ENCODE measurements at regions not wholly inside any gene's neighbourhood (a gene's known extent, or its start where the extent isn't known, plus 50 kb on each side); places are given as distances from the start of the nearest gene placed in this dataset.
"Not testable (repeated sequence)": the region's sequence is repeated elsewhere in the genome, so short reads cannot be mapped to it uniquely, and the experiment has no call there.

DNA sequence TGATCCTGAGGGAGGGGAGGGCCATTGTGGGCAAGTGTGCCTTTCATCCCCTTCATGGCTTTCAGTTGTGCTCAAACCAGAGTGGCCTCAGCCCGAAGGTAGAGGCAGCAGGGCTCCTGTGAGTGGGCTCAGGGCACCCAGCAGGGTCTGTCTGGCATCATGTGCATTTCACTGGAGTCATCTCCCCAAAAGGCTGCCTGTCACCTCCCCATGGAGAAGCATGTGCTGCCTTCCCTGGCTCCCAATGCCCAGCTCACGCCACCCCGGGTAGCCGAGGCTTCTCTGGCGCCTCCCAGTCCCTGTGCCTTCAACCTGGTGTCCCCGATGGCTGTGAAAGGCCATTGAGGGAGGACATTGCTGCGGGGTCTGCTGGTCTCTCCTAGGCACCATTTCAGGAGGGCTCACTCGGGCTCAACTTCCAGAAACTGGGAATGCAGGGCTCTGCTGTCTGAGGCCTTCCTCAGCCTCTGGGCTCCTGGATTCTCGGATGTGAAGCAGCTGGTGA lies 213.9 kb downstream of the BANP start:
- not testable (repeated sequence) for DNase-seq

DNA sequence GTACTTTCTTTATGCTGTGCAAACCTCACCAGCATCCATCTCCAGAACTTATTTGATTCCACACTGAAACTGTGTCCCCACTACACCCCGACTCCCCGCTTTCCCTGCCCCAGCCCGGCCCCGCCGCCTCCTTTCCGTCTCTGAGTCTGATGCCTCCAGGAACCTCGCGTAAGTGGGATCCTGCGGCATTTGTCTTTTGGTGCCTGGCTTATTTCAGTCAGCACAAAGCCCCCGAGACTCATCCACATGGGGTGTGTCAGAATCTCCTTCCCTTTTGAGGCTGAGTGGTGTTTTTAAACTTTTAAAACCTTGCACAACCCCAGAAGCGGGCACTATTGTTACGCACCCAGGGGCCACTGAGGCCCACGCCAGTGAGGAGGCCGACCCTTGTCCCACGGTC lies 214.4 kb downstream of the BANP start:
- DNase-seq, result not testable (repeated sequence)

DNA sequence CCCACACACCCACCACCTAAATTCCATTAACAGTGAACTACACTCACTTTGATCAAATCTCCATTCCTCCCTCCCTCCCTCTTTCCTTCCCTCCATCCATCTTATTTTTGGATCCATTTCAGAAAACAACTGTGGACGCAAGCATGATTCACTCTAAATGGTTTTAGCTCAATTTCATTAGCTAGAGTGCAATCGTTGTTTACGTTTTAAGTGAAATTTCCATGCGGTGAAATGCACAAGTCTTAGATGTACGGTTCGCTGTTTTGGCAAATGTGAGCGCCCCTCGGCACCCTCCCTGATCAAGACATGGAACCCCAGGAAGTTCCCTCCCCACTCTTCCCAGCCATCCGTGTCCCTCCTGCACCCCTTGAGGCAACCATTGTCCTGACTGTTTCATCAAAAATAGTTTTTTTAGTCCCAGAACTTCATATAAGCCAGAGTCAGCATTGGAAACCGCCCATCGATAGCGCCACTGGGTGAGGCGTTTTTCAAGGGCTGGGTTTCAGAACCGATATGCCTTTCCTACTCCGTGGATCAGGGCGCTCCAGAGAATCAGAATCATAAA lies 215.1 kb downstream of the BANP start:
- DNase-seq, result not testable (repeated sequence)

DNA sequence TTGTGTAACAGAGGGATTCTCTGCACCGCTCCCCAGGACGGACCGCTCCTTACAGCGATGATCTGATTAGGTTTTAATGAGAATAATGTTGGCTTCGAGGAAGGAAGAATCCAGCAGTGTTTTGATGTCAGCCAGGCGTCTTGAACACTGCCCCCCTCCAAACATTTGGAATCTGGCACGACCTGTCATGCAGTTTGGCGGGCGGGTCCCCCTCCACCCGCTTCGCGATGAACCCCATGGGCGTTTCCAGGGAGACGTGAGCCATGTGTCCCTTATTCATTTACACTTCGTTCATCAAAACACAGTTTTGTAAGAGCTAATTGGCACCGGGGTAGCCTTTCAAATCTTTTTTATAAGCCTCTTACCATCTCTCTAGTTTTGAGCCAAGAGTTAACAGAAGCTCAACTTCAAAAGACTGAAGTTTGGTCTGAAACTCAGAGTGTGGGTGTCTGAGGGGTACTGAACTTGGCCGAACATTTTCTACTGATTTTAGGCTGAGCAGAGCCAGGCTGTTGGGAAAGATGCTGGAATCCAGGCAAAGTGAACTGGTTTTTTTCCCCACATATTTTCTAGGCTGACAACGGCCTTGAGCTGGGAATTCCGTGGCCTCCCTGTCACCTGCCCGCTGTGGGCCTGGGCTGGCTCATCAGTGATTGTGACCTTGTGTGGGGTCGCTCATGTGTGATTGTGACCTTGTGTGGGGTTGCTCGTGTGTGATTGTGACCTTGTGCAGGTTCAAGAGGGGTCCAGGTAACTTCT lies 214.8 kb upstream of the ZNF469 start:
- not testable (repeated sequence) for DNase-seq

DNA sequence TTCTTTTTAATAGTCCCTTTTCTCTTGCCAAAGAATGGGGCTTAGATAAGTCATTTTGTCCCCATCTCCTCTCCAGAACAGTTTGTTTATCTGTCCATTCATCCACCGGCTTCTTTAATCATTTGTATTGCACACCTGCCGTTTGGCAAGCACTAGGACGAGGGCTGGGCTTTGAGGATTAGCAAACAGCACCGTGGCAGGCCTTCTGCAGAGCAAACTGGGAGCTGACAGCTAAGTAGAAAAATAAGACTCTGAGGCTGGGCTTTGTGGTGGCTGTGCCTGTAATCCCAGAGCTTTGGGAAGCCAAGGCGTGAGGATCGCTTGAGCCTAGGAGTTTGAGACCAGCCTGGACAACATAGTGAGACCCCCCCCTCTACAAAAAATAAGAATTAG lies 214.2 kb upstream of the ZNF469 start:
- not testable (repeated sequence) for DNase-seq

DNA sequence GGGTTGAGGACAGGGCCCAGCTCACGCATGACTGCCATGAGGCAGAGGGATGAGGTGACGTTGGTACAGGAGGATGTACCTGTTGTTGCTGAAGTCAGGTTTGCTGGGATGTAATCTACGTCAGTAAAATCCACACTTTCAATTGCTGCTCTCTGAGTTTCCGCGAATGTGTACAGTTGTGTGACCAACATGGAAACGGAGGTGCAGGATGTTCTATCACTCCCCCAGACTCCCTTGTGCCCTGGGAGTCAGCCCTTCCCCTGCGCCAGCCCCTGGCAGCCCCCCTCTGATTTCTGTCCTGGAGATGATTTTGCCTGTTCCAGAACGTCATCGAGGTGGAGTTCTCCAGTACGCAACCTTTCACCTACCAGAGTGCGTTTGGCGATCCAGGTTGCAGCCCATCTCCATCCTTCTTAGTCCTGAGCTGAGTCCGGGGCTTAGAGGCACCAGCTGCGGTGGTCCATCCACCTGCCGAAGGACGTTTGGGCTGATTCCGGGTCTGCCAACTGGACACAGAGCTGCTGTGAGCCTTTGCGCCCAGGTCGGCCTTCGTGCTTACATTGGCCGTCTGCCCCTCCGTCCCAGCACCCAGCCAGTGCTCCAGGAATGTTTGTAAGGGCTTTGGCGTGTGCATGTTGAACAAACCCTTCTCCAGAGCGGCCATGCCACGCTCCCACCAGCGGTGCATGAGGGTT lies 213.5 kb upstream of the ZNF469 start:
- not testable (repeated sequence) for DNase-seq

DNA sequence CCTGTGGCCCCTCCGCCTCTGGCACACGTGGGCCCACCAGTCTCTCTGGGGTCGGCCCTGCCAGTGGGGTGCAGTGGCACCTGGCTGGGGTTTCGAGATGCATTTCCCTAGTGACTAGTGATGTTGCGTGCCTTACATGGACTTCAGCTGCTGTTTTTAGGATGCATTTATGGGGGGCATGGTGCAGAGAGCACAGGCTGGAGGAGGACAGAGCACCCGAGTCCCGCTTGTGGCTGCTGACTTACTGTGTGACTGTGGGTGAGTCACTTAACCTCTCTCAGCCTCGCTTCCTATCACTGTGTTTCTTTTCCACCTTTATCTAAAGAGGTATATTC lies 213.0 kb upstream of the ZNF469 start:
- DNase-seq, result not testable (repeated sequence)

DNA sequence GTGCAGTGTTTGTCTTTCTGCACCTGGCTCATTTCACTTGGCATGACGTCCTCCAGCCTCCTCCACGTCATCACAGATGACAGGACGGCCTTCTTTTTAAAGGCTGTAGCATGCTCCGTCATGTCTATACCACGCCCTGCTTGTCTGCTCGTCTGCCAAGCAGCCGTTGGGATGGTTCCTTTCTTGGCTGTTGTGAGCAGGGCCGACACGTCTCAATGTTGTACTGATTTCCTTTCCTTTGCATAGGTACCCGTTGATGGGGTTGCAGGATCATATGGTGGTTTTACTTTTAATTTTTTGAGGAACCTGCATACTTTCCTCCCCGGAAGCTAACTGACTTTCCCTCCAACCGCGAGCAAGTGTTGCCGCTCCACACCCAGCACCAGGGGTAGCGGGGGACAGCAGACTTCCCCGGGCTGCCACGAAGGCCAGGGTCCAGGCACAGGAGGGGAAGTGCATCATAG lies 212.2 kb upstream of the ZNF469 start:
- DNase-seq, result no peak

DNA sequence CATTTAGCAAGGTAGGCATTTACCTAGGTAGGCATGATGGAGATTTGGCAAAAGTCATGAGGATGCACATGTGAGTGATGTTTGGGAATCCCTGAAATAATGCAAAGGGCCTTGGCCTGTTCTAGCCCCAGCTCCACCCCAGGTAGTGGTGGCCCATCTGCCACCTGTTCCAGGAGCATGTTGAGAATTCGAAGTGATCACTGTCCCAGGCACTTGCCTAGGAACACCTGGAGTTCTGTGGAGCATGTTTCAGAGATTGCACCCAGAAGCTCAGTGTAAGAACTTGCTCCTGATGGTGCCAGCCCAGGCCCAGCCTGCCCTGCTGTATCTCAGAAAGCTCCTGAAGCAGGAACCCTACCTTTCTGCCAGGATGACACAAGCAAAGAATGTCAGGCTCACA lies 211.6 kb upstream of the ZNF469 start:
- DNase-seq, result not testable (repeated sequence)

DNA sequence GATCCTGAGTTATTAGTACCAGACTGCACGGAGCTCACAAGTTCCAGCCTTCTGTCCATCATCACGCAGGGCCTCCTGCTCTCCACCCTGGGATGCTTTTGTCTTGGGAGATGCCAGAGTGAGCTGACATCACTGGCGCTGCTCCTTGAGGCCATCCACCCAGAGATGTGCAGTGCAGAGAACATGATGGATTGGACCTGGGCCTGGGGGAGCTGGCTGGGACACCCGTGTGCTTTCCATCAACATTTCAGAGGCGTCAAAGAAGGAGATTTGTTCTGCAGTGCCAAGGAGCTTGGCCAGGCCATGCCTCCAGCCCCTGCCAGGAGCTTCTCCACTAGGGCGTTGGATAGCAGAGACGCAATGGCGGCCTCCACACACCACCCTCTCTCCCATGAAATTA lies 206.6 kb upstream of the ZNF469 start:
- DNase-seq, result not testable (repeated sequence)

DNA sequence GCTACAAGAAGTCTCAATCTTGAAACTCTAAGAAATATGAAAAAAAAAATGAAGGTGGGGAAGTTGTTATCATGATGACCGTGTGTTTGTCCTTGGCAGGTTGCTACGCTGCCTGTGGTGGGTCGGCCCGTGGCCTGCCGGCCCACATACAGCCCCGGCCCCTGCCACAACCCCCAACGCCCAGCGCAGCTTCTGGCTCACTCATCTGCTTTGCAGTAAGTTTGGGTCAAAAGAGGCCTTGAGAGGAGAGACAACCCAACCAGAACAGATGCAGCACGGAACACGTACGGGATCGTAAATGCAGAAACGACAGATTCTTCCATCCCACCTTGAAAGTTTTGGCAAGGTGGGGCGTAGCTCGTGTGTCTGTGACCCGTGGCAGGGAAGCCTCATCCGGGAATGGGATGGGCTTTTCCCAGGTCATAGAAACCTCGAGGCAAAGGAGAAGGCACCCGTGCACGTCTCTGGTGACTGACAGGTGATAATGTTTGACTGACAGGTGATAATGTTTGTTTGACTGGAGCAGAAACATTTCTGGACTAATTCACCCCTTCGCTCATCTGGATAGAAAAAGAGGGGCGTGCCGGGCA lies 206.1 kb upstream of the ZNF469 start:
- not testable (repeated sequence) for DNase-seq

DNA sequence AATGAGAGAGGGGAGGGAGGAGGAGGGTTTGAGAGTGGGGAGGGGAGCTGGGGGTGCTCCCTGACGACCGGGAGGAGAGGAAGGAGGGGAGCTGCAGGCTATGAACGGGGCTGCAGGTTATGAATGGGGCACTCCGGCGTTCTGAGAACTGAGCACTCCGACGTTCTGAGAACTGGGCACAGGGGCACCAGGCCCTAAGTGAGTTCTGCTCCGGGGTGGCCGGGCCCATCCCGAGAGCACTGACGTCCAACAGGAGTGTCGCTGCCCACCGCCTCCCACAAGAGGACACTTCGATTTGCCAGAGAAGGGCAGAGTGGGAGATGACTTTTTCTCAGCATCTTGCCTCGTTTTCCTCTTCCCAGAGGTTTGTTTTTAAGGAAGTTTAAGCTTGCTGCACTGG lies 204.5 kb upstream of the ZNF469 start:
- not testable (repeated sequence) for DNase-seq

DNA sequence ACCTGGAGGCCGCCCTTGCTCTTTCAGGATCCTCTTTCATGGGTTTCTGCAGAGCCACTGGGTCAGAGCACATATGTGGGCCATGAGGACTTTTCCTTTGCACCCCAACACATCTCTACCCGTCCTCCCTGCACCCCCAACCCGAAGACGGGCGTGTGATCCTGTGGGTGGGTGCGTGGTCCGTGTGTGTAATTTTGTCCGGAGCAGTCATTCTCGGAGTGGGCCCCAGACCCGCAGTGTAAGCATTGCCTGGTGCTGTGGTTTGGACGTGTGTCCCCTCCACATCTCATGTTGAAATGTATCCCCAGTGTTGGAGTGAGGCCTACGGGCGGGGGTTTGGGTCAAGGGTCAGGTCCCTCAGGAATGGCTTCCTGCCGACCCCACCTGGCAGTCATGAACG lies 203.9 kb upstream of the ZNF469 start:
- not testable (repeated sequence) for DNase-seq

DNA sequence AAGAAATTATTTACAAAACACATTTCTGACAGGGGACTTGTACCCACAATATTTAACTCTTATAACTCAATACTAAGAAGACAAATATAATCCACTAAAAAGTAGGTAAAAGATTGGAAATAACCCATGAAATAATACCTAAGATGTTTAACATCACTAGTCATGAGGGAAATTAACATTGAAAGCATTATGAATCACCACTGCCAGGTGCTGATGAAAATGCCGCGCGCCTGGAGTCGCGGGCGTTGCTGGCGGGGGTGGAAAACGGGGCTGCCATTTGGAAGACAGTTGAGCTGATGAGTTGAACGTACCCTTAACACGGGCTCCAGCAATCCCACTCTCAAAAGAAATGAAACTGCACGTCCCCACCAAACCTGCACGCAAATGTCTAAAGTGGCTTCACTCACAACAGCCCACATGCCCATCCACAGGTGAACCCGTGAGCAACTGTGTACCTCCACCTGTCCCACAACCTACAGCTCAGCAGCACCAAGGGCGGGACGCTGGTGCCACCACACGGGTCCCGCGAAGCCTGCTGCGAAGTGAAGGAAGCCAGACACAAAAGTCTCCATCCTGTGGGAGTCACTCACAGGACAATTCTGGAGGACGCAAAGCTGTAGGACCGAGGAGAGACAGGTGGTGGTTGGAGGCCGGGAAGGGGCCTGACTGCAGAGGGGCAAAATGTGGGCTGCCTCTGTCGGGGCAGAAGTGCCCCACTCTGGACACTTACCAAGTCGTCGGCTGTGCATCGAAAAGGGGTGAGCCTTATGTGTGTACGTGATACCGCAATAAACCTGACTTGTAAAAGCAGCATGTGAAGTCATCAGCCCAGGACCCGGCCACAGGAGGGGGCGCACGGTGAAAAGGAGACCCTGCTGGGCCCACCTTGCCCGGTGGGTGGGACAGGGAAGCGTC lies 199.5 kb upstream of the ZNF469 start:
- not testable (repeated sequence) for DNase-seq

DNA sequence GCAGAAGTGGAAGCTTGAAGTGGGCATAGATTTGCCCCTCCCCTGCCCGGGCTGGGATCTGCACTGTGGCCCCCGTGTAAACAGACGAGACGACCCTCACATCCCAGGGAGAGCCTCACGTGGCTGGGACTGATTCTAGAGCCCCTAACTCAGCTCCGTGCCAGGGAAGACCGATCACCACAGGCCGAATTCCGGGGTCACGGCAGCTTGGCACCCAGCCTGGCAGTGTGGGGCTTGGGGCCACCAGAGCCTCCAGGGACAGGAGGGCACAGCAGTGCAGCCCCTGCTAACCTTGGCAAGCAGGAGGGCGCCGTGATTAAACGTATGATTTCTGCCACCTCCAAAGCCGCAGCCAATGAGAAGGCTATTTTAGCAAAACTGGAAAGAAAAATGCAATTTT lies 198.7 kb upstream of the ZNF469 start:
- not testable (repeated sequence) for DNase-seq

DNA sequence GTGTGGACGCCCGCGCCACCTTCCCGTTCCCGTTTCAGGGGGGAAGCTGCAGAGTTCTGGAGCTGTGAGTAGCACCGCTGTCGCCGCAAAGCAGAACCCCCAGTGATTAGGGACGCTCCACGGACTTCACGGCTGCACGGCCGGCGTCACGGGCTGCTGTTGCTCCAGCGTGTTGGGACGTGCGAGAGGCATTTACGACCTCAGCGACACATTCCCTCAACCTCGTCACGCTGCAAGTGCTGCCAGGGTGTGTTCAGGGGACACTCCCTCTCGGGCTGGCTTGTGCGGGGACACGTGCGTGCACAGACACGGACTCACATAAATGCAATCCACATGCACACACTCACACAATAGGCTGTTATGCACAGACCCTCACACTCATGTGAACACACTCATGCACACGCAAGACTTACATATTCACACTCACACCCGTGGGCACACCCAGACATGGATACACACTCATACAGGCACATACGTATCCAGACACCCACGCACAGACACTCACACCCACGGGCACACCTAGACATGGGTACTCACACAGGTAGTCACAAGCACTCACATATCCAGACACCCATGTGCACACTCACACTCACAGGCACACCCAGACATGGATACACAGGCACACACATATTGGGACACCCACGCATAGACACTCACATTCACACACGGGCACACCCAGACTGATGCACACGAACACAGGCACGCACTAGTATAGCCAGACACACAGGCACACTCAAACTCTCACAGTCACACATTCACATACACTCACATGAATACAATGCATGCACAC lies 198.0 kb upstream of the ZNF469 start:
- DNase-seq, result not testable (repeated sequence)

DNA sequence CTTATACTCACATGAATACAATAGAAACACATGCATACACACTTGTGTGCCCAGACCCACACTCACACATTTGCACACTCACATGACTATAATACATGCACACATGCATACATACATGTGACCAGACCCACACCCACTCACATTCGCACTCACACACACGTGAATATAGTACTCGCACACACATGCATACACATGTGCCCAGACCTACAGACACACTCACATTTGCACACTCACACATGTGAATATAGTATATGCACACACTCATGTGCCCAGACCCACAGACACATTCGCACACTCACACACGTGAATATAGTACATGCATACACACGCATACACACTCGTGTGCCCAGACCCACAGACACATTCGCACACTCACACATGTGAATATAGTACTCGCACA lies 197.4 kb upstream of the ZNF469 start:
- DNase-seq, result not testable (repeated sequence)

DNA sequence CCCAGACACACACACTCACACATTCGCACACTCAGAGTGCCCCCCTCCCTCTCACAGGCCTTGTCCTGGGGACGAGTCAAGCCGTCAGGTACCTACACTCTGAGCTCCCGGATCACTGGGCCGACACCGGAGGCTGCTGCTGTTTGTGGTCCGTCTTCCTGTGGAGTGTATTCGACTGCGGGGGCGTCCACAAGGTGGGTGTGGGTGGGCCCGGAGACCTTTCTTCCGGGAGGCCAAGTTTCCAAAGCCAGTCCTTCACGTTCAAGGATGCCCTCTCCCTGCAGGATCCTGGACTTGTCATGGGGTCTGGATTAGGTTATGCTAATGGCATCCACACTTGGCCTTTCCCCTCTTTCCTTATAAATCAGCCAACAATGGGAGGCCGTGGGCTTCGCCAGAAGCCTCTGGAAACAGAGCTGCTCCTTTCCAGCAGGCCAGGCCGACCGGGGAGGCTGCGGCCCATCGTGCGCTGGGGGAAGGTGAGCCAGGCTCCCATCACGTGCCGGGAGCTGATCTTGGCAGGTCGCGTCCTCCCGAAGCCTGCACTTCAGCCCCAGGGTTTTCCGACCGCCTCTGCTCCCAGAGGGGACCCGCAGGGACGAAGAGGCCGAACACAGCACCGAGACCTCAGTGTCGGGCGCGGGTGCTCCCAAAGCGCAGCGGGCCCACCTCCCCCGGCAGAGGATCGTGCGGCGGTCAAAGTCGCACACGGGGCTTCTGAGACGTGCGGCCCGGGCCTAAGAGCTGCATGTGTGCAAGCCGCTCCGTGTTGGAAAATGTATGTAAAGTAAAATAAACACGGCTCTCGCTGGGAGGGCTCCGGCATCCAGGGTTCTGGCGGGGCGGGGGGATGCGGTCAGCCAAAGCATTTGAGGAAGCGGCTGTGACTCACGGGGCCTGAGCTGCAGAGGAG lies 196.5 kb upstream of the ZNF469 start:
- DNase-seq, result not testable (repeated sequence)

DNA sequence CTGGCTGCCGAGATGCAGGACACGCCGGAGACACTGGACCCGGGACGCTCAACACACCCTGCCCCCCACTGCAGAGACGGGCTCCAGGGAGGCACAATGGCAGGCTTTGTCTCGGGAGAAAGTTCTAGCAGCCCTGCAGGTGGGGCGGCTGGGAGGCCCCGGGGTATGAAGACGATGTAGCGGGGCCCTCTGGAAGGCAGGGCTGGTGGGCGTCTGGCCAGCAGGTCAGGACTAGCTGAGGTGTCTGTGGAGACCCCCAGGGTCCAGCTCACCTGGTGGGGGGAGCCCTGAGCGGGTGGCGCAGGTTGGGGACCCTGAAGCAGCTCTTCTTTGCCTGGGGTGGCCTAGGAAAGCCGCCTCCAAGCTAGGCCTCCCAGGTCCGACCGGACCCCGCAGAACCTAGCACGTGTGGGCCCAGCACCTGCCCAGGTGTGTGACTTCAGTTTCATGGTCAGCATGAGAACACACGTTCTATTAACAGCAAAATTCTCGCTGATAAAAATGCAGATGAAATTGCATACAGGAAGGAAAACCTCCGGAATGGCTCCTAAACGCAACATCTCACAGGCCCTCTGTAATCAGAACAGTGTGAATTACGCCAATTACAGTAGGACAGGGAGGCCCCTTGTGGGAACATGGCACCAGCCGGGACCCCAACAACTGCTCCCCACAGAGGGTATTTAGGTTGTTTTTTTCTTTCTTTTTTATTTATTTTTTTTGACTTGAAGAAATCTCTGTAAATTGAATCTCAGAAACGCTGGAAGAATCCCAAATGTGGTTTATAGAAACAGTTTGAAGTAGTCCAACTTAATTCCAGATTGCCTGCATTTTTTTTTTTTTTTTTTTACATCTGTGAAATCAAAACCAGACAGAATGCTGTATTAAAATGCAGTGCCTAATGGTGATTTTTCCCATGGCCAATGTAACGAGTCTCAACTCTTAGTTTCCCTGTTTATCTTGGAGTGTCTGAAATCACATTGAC lies 195.6 kb upstream of the ZNF469 start:
- not testable (repeated sequence) for DNase-seq

All from KG1 (cell line).